Activated T-helper 17 cell treated with anti-CD3 and anti-CD28 coated beads, Interleukin-2, amount 50 U/mL, for 72 hours (primary cell): ENCODE measurements at regions not wholly inside any gene's neighbourhood (a gene's known extent, or its start where the extent isn't known, plus 50 kb on each side); places are given as distances from the start of the nearest gene placed in this dataset.

Experiments used
- ATAC-seq: fragments of 150-1000 bp; cut with Tn5 transposase; replicated peaks from 2 replicates; pipeline ENCODE4 v1.10.0; 2021; ENCODE audit warnings: mild to moderate bottlenecking, moderate library complexity
- H3K27ac Mint-ChIP-seq: one replicate; pipeline ENCODE4 v1.8.0; 2022; ENCODE audit warnings: mixed read lengths
- H3K27me3 Mint-ChIP-seq: one replicate; pipeline ENCODE4 v1.8.0; 2022; ENCODE audit warnings: mixed read lengths
- H3K36me3 Mint-ChIP-seq: one replicate; pipeline ENCODE4 v1.8.0; 2022; ENCODE audit warnings: low read depth, mild to moderate bottlenecking, mixed read lengths
- H3K4me1 Mint-ChIP-seq: one replicate; pipeline ENCODE4 v1.8.0; 2022; ENCODE audit warnings: mixed read lengths
- H3K4me3 Mint-ChIP-seq: one replicate; pipeline ENCODE4 v1.8.0; 2022; ENCODE audit warnings: mild to moderate bottlenecking, mixed read lengths
- H3K9me3 Mint-ChIP-seq: one replicate; pipeline ENCODE4 v1.8.0; 2022; ENCODE audit warnings: mixed read lengths

- Mint-ChIP-seq H3K4me1 (no peaks in the 10 kb centered on the region), H3K36me3 (no peaks in the 10 kb centered on the region), H3K27me3 (peaks cover 2% of the 10 kb centered on the region), H3K4me3 (no peak overlapping the region), H3K9me3 (no peaks in the 10 kb centered on the region), H3K27ac (no peak overlapping the region)
- ATAC-seq = no peak
These were observed 386.1 kb upstream of the KIF2A start for GRCh38 chr5:61919920-61920319.

- no peaks in the 10 kb centered on the region for H3K4me1 Mint-ChIP-seq
- H3K27me3 Mint-ChIP-seq = peaks cover 12% of the 10 kb centered on the region
- no peak overlapping the region for H3K27ac Mint-ChIP-seq
- H3K9me3 Mint-ChIP-seq = no peaks in the 10 kb centered on the region
- no peak for ATAC-seq
- H3K4me3 Mint-ChIP-seq = no peak overlapping the region
- H3K36me3 Mint-ChIP-seq = no peaks in the 10 kb centered on the region
These were observed 381.8 kb upstream of the KIF2A start for GRCh38 chr5:61924251-61924650.

DNA sequence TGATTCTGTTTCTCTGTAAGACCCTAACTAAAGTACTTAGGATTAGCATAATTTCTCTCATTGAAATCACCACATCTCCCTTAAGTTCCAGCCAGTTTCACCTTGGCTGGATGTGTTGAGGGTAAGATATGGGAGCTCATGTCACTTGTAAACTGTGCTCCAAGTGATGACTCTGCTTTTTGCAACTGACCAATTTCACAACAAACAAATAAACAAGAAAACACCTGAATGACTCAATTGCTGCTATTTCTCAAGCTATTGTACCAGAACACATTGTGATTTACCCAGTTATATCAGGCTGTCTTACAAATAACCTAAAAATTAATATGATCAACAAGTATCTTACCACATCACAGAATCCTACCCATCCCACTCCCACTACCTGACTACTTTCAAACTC lies 379.1 kb upstream of the KIF2A start:
- no peak overlapping the region for H3K27ac Mint-ChIP-seq

DNA sequence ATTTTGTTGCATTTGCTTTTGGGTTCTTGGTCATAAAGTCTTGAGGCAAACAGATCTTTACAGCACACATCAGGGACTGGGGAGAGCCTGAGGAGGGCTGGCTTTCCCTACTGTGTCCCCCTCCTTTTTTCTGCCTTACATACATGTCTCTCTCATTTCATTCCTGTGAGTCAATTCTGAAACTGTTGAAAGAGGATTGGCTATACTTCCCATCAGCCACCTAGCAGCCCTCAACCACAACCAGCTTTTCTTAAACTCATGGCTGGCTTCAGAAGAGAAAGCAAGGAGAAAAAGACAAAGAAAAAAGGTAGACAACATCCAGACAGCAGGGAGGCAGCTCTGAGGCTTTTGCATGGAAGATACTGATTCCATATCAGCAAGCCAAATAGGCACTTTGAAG lies 374.8 kb upstream of the KIF2A start:
- ATAC-seq = no peak
- H3K27ac Mint-ChIP-seq = no peak overlapping the region
- no peaks in the 10 kb centered on the region for H3K4me1 Mint-ChIP-seq
- H3K27me3 Mint-ChIP-seq = peaks cover 5% of the 10 kb centered on the region
- no peaks in the 10 kb centered on the region for H3K9me3 Mint-ChIP-seq
- H3K36me3 Mint-ChIP-seq = no peaks in the 10 kb centered on the region
- no peak overlapping the region for H3K4me3 Mint-ChIP-seq

More for the DNA sequence above, 379.1 kb upstream of the KIF2A start:
- no peak overlapping the region for H3K4me3 Mint-ChIP-seq
- H3K36me3 Mint-ChIP-seq = no peaks in the 10 kb centered on the region
- no peaks in the 10 kb centered on the region for H3K9me3 Mint-ChIP-seq
- no peaks in the 10 kb centered on the region for H3K4me1 Mint-ChIP-seq
- H3K27me3 Mint-ChIP-seq = peaks cover 12% of the 10 kb centered on the region
- no peak for ATAC-seq

GRCh38 chr5:61933787-61934626 lies 372.0 kb upstream of the KIF2A start:
- H3K9me3 Mint-ChIP-seq = peaks cover 3% of the 10 kb centered on the region
- H3K27me3 Mint-ChIP-seq = peaks cover 4% of the 10 kb centered on the region
- no peaks in the 10 kb centered on the region for H3K4me1 Mint-ChIP-seq
- no peak overlapping the region for H3K4me3 Mint-ChIP-seq
- no peak for ATAC-seq
- H3K27ac Mint-ChIP-seq = no peak overlapping the region
- no peaks in the 10 kb centered on the region for H3K36me3 Mint-ChIP-seq

- Mint-ChIP-seq H3K27ac (no peak overlapping the region), H3K4me1 (no peaks in the 10 kb centered on the region), H3K36me3 (no peaks in the 10 kb centered on the region), H3K4me3 (no peak overlapping the region), H3K27me3 (no peaks in the 10 kb centered on the region), H3K9me3 (peaks cover 3% of the 10 kb centered on the region)
- no peak for ATAC-seq
These were observed 364.4 kb upstream of the KIF2A start for GRCh38 chr5:61941637-61942036.

- Mint-ChIP-seq H3K4me1 (no peaks in the 10 kb centered on the region), H3K27me3 (no peaks in the 10 kb centered on the region), H3K36me3 (no peaks in the 10 kb centered on the region), H3K27ac (no peak overlapping the region), H3K4me3 (no peak overlapping the region), H3K9me3 (peaks cover 3% of the 10 kb centered on the region)
- no peak for ATAC-seq
These were observed 363.4 kb upstream of the KIF2A start for GRCh38 chr5:61942462-61943049.

- no peak for ATAC-seq
- no peaks in the 10 kb centered on the region for H3K27me3 Mint-ChIP-seq
- H3K4me1 Mint-ChIP-seq = no peaks in the 10 kb centered on the region
- no peaks in the 10 kb centered on the region for H3K36me3 Mint-ChIP-seq
- H3K4me3 Mint-ChIP-seq = no peak overlapping the region
- peaks cover 2% of the 10 kb centered on the region for H3K9me3 Mint-ChIP-seq
- no peak overlapping the region for H3K27ac Mint-ChIP-seq
These were observed 362.3 kb upstream of the KIF2A start for GRCh38 chr5:61943713-61944112.

DNA sequence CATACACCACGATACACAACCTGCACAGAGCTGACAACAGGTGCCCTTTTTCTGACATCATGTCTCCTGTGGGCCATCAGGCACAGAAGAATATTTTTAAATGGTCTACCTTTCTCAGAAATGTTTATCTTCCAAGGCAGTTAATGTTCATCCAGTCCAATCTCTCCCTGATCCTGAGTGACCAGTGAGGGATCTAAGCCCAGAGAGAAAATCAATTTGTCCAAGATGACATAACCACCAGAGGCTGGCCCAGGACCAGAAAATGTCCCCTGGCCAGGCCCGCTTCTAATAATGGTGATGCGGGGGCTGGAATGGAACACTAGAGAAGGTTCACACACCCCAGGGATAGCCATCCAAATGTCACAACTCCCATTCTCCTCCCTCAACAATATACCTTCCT lies 357.9 kb upstream of the KIF2A start:
- H3K4me3 Mint-ChIP-seq = no peak overlapping the region
- H3K36me3 Mint-ChIP-seq = no peaks in the 10 kb centered on the region
- H3K9me3 Mint-ChIP-seq = no peaks in the 10 kb centered on the region
- ATAC-seq = no peak
- H3K27ac Mint-ChIP-seq = no peak overlapping the region
- H3K27me3 Mint-ChIP-seq = no peaks in the 10 kb centered on the region
- H3K4me1 Mint-ChIP-seq = no peaks in the 10 kb centered on the region

GRCh38 chr5:61949054-61949678 lies 356.8 kb upstream of the KIF2A start:
- no peak for ATAC-seq
- Mint-ChIP-seq H3K9me3 (no peaks in the 10 kb centered on the region), H3K4me1 (no peaks in the 10 kb centered on the region), H3K4me3 (no peak overlapping the region), H3K27me3 (no peaks in the 10 kb centered on the region), H3K36me3 (no peaks in the 10 kb centered on the region), H3K27ac (no peak overlapping the region)

- Mint-ChIP-seq H3K4me1 (no peaks in the 10 kb centered on the region), H3K27me3 (no peaks in the 10 kb centered on the region), H3K9me3 (no peaks in the 10 kb centered on the region), H3K27ac (no peak overlapping the region), H3K36me3 (no peaks in the 10 kb centered on the region), H3K4me3 (no peak overlapping the region)
- no peak for ATAC-seq
These were observed 356.1 kb upstream of the KIF2A start for GRCh38 chr5:61949679-61950435.

DNA sequence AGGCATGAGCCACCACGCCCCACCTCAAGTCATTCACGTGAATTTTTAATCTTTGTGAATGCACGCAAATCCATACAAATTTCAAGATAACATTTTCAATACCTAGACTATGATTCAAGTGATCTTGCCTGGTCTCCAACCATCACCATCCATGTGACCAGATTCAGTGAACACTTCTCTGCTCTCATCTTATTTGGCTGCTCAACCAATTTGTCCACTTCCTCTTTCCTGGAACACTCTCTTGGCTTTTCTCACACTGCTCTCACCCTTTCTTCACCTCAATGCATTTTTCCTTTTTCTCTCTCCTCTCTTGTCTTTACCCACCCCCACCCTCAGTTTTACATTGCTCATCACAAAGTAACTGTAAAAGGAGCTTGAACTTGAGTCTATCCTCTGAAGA lies 354.7 kb upstream of the KIF2A start:
- Mint-ChIP-seq H3K27me3 (no peaks in the 10 kb centered on the region), H3K36me3 (no peaks in the 10 kb centered on the region), H3K9me3 (no peaks in the 10 kb centered on the region), H3K27ac (no peak overlapping the region), H3K4me3 (no peak overlapping the region), H3K4me1 (no peaks in the 10 kb centered on the region)
- no peak for ATAC-seq

DNA sequence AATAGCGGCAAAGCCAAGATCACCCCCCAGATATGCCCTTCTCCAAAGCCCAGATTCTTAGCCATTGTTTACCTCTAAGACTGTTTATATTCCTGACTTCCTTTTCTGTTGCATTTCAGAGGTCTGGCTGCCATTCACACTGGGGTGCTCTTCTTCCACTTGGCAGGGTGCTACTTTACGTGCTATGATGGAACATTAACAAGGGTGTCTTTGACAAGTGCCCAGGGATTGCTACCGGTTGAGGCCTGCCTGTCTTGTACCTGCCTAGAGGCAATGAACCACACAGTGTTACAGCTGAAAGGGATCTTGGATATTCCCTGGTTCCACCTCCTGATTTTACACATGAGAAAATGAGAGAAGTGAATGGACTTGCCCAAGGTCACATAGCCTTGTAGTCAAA lies 352.1 kb upstream of the KIF2A start:
- Mint-ChIP-seq H3K36me3 (no peaks in the 10 kb centered on the region), H3K27me3 (no peaks in the 10 kb centered on the region), H3K4me3 (no peak overlapping the region), H3K4me1 (no peaks in the 10 kb centered on the region), H3K27ac (no peak overlapping the region), H3K9me3 (no peaks in the 10 kb centered on the region)
- no peak for ATAC-seq

GRCh38 chr5:61964201-61964600 lies 341.8 kb upstream of the KIF2A start:
- Mint-ChIP-seq H3K4me1 (no peaks in the 10 kb centered on the region), H3K4me3 (no peak overlapping the region), H3K9me3 (no peaks in the 10 kb centered on the region), H3K27ac (no peak overlapping the region), H3K27me3 (peaks cover 3% of the 10 kb centered on the region), H3K36me3 (no peaks in the 10 kb centered on the region)
- ATAC-seq = no peak
